HK-2 (cell line): ENCODE measurements at regions not wholly inside any gene's neighbourhood (a gene's known extent, or its start where the extent isn't known, plus 50 kb on each side); places are given as distances from the start of the nearest gene placed in this dataset.
"Not testable (repeated sequence)": the region's sequence is repeated elsewhere in the genome, so short reads cannot be mapped to it uniquely, and the experiment has no call there.

Experiments
- DNase-seq: peaks from one replicate; pipeline ENCODE4 v3.0.0-alpha.2; 2018; ENCODE audit not compliant: unreplicated experiment

- DNase-seq: no peak
Measured at GRCh38 chr7:65800890-65801341, 72.0 kb upstream of the VKORC1L1 start.

GRCh38 chr7:65804887-65805286 is 68.0 kb upstream of the VKORC1L1 start:
- no peak for DNase-seq

- not testable (repeated sequence) for DNase-seq
Measured at GRCh38 chr7:65807067-65807466, 65.8 kb upstream of the VKORC1L1 start.

- no peak for DNase-seq
Measured at GRCh38 chr7:65809259-65809981, 63.5 kb upstream of the VKORC1L1 start.

DNA sequence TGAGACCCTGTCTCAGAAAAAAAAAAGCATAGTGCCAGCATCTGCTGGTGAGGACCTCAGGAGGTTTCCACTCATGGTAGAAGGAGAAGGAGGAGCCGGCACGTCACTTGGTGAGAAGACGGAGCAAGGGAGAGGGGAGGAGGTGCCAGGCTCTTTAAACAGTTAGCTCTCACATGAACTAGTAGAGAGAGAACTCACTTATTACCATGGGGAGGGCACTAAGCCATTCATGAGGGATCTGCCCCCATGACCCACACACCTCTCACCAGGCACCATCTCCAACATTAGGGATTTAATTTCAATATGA is 62.9 kb upstream of the VKORC1L1 start:
- DNase-seq: no peak

DNA sequence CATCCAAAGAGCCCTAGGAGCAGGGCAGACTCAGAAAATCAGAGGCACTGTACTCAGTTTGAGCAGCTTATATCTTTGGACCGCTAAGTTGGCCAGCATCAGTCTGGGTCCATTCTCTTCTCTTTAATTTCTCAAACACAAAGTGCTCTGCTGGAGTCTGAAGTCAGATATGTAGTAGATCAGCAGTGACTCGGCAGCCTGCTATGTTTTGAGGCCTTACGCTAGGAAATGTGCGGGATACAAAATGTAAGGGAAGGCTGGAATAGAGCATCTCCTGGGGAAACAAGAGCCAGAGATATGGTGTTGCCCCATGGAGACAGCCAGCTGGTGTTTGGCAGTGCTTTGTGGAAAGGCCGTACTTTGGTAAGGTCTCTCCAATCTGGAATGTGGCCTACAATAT is 60.6 kb upstream of the VKORC1L1 start:
- DNase-seq: no peak

GRCh38 chr7:65814556-65815167 is 58.2 kb upstream of the VKORC1L1 start:
- DNase-seq: not testable (repeated sequence)

DNA sequence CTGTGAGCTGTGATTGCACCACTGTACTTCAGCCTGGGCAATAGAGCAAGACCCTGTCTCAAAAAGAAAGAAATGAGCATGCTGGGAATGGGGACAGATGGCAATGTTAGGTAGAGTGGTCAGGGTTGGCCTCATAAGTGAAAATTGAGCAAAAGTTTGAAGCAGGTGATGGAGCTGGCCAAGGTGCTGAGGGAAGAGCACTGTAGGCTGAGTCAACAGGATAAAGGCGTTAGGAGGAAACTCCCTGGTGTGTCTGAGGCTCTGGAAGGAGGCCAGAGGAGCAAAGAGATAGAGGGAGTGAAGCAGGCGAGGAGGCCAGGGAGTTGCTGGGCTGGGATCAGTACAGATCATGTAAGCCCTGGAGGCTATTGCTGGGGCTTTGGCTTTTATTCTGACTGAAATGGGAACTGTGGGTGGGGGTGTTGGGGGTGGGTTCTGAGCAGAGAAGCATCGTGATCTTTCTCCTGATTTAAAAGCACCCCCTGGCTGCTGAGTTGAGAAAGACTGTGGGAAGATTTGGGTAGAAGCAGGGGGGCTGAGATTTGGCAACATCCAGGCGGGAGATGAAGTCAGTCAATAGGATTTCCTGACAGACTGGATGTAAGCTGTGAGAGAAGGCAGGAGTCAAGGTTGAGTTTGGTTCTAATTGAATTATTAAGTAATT is 52.5 kb upstream of the VKORC1L1 start:
- no peak for DNase-seq
